ENCODE measurements at regions not wholly inside any gene's neighbourhood (a gene's known extent, or its start where the extent isn't known, plus 50 kb on each side); places are given as distances from the start of the nearest gene placed in this dataset.

GRCh38 chr4:181536196-181536746 lies 706.9 kb upstream of the TENM3 start:
- Histone ChIP-seq H3K36me3 (ENCODE audit: control insufficient read depth, insufficient read depth, low read length) (no peaks in the 10 kb centered on the region), H3K4me1 (ENCODE audit: control insufficient read depth, insufficient read depth, low read length) (no peaks in the 10 kb centered on the region), H3K27ac (ENCODE audit: low read depth, low read length) (no peak overlapping the region), H3K9ac (ENCODE audit: low read depth, low read length) (no peak overlapping the region), H3K27me3 (ENCODE audit: control insufficient read depth, insufficient read depth, low read length) (no peaks in the 10 kb centered on the region), H3K4me3 (ENCODE audit: low read depth, low read length) (no peak overlapping the region), H3K9me3 (ENCODE audit: control insufficient read depth, insufficient read depth, low read length) (no peaks in the 10 kb centered on the region)

GRCh38 chr4:181536811-181537434 lies 706.3 kb upstream of the TENM3 start:
- Histone ChIP-seq H3K27me3 (ENCODE audit: control insufficient read depth, insufficient read depth, low read length) (no peaks in the 10 kb centered on the region), H3K9me3 (ENCODE audit: control insufficient read depth, insufficient read depth, low read length) (no peaks in the 10 kb centered on the region), H3K27ac (ENCODE audit: low read depth, low read length) (no peak overlapping the region), H3K4me3 (ENCODE audit: low read depth, low read length) (no peak overlapping the region), H3K36me3 (ENCODE audit: control insufficient read depth, insufficient read depth, low read length) (no peaks in the 10 kb centered on the region), H3K9ac (ENCODE audit: low read depth, low read length) (no peak overlapping the region), H3K4me1 (ENCODE audit: control insufficient read depth, insufficient read depth, low read length) (no peaks in the 10 kb centered on the region)

- no peak overlapping the region for H3K9ac ChIP-seq (ENCODE audit: low read depth, low read length)
- H3K9me3 ChIP-seq (ENCODE audit: control insufficient read depth, insufficient read depth, low read length): no peaks in the 10 kb centered on the region
- H3K27me3 ChIP-seq (ENCODE audit: control insufficient read depth, insufficient read depth, low read length): no peaks in the 10 kb centered on the region
- no peak overlapping the region for H3K27ac ChIP-seq (ENCODE audit: low read depth, low read length)
- no peaks in the 10 kb centered on the region for H3K36me3 ChIP-seq (ENCODE audit: control insufficient read depth, insufficient read depth, low read length)
- H3K4me1 ChIP-seq (ENCODE audit: control insufficient read depth, insufficient read depth, low read length): no peaks in the 10 kb centered on the region
- no peak overlapping the region for H3K4me3 ChIP-seq (ENCODE audit: low read depth, low read length)
Observed at GRCh38 chr4:181538431-181538830, 704.8 kb upstream of the TENM3 start.

GRCh38 chr4:181541396-181541795 lies 701.8 kb upstream of the TENM3 start:
- H3K27ac ChIP-seq (ENCODE audit: low read depth, low read length): no peak overlapping the region
- no peaks in the 10 kb centered on the region for H3K4me1 ChIP-seq (ENCODE audit: control insufficient read depth, insufficient read depth, low read length)
- no peak overlapping the region for H3K4me3 ChIP-seq (ENCODE audit: low read depth, low read length)
- no peak overlapping the region for H3K9ac ChIP-seq (ENCODE audit: low read depth, low read length)
- no peaks in the 10 kb centered on the region for H3K27me3 ChIP-seq (ENCODE audit: control insufficient read depth, insufficient read depth, low read length)
- H3K9me3 ChIP-seq (ENCODE audit: control insufficient read depth, insufficient read depth, low read length): no peaks in the 10 kb centered on the region
- no peaks in the 10 kb centered on the region for H3K36me3 ChIP-seq (ENCODE audit: control insufficient read depth, insufficient read depth, low read length)

GRCh38 chr4:181548873-181549575 lies 694.2 kb upstream of the TENM3 start:
- H3K27ac ChIP-seq (ENCODE audit: low read depth, low read length): no peak overlapping the region
- no peaks in the 10 kb centered on the region for H3K9me3 ChIP-seq (ENCODE audit: control insufficient read depth, insufficient read depth, low read length)
- H3K36me3 ChIP-seq (ENCODE audit: control insufficient read depth, insufficient read depth, low read length): no peaks in the 10 kb centered on the region
- no peak overlapping the region for H3K4me3 ChIP-seq (ENCODE audit: low read depth, low read length)
- no peaks in the 10 kb centered on the region for H3K27me3 ChIP-seq (ENCODE audit: control insufficient read depth, insufficient read depth, low read length)
- no peak overlapping the region for H3K9ac ChIP-seq (ENCODE audit: low read depth, low read length)
- H3K4me1 ChIP-seq (ENCODE audit: control insufficient read depth, insufficient read depth, low read length): peaks cover 9% of the 10 kb centered on the region

GRCh38 chr4:181549576-181550188 lies 693.5 kb upstream of the TENM3 start:
- H3K4me1 ChIP-seq (ENCODE audit: control insufficient read depth, insufficient read depth, low read length): peaks cover 9% of the 10 kb centered on the region
- H3K4me3 ChIP-seq (ENCODE audit: low read depth, low read length): no peak overlapping the region
- H3K9ac ChIP-seq (ENCODE audit: low read depth, low read length): no peak overlapping the region
- no peaks in the 10 kb centered on the region for H3K9me3 ChIP-seq (ENCODE audit: control insufficient read depth, insufficient read depth, low read length)
- no peaks in the 10 kb centered on the region for H3K27me3 ChIP-seq (ENCODE audit: control insufficient read depth, insufficient read depth, low read length)
- no peaks in the 10 kb centered on the region for H3K36me3 ChIP-seq (ENCODE audit: control insufficient read depth, insufficient read depth, low read length)
- H3K27ac ChIP-seq (ENCODE audit: low read depth, low read length): no peak overlapping the region

- Histone ChIP-seq H3K27me3 (ENCODE audit: control insufficient read depth, insufficient read depth, low read length) (no peaks in the 10 kb centered on the region), H3K4me1 (ENCODE audit: control insufficient read depth, insufficient read depth, low read length) (peaks cover 9% of the 10 kb centered on the region), H3K36me3 (ENCODE audit: control insufficient read depth, insufficient read depth, low read length) (no peaks in the 10 kb centered on the region), H3K27ac (ENCODE audit: low read depth, low read length) (no peak overlapping the region), H3K9ac (ENCODE audit: low read depth, low read length) (no peak overlapping the region), H3K4me3 (ENCODE audit: low read depth, low read length) (no peak overlapping the region), H3K9me3 (ENCODE audit: control insufficient read depth, insufficient read depth, low read length) (no peaks in the 10 kb centered on the region)
Observed at GRCh38 chr4:181550381-181550780, 692.8 kb upstream of the TENM3 start.

- H3K27me3 ChIP-seq (ENCODE audit: control insufficient read depth, insufficient read depth, low read length): no peaks in the 10 kb centered on the region
- H3K9ac ChIP-seq (ENCODE audit: low read depth, low read length): no peak overlapping the region
- no peak overlapping the region for H3K27ac ChIP-seq (ENCODE audit: low read depth, low read length)
- no peaks in the 10 kb centered on the region for H3K9me3 ChIP-seq (ENCODE audit: control insufficient read depth, insufficient read depth, low read length)
- H3K36me3 ChIP-seq (ENCODE audit: control insufficient read depth, insufficient read depth, low read length): no peaks in the 10 kb centered on the region
- H3K4me1 ChIP-seq (ENCODE audit: control insufficient read depth, insufficient read depth, low read length): no peaks in the 10 kb centered on the region
- no peak overlapping the region for H3K4me3 ChIP-seq (ENCODE audit: low read depth, low read length)
Observed at GRCh38 chr4:181559637-181560036, 683.6 kb upstream of the TENM3 start.

- Histone ChIP-seq H3K27ac (ENCODE audit: low read depth, low read length) (no peak overlapping the region), H3K4me3 (ENCODE audit: low read depth, low read length) (no peak overlapping the region), H3K9me3 (ENCODE audit: control insufficient read depth, insufficient read depth, low read length) (no peaks in the 10 kb centered on the region), H3K9ac (ENCODE audit: low read depth, low read length) (no peak overlapping the region), H3K27me3 (ENCODE audit: control insufficient read depth, insufficient read depth, low read length) (no peaks in the 10 kb centered on the region), H3K4me1 (ENCODE audit: control insufficient read depth, insufficient read depth, low read length) (no peaks in the 10 kb centered on the region), H3K36me3 (ENCODE audit: control insufficient read depth, insufficient read depth, low read length) (no peaks in the 10 kb centered on the region)
Observed at GRCh38 chr4:181562399-181562798, 680.8 kb upstream of the TENM3 start.

GRCh38 chr4:181564625-181565024 lies 678.6 kb upstream of the TENM3 start:
- Histone ChIP-seq H3K4me3 (ENCODE audit: low read depth, low read length) (no peak overlapping the region), H3K9ac (ENCODE audit: low read depth, low read length) (no peak overlapping the region), H3K27ac (ENCODE audit: low read depth, low read length) (no peak overlapping the region), H3K27me3 (ENCODE audit: control insufficient read depth, insufficient read depth, low read length) (no peaks in the 10 kb centered on the region), H3K4me1 (ENCODE audit: control insufficient read depth, insufficient read depth, low read length) (no peaks in the 10 kb centered on the region), H3K9me3 (ENCODE audit: control insufficient read depth, insufficient read depth, low read length) (no peaks in the 10 kb centered on the region), H3K36me3 (ENCODE audit: control insufficient read depth, insufficient read depth, low read length) (no peaks in the 10 kb centered on the region)

- Histone ChIP-seq H3K27ac (ENCODE audit: low read depth, low read length) (no peak overlapping the region), H3K9me3 (ENCODE audit: control insufficient read depth, insufficient read depth, low read length) (no peaks in the 10 kb centered on the region), H3K27me3 (ENCODE audit: control insufficient read depth, insufficient read depth, low read length) (no peaks in the 10 kb centered on the region), H3K4me1 (ENCODE audit: control insufficient read depth, insufficient read depth, low read length) (no peaks in the 10 kb centered on the region), H3K36me3 (ENCODE audit: control insufficient read depth, insufficient read depth, low read length) (no peaks in the 10 kb centered on the region), H3K4me3 (ENCODE audit: low read depth, low read length) (no peak overlapping the region), H3K9ac (ENCODE audit: low read depth, low read length) (no peak overlapping the region)
Observed at GRCh38 chr4:181566490-181566889, 676.7 kb upstream of the TENM3 start.
